Activated CD4-positive, alpha-beta T cell treated with anti-CD3 and anti-CD28 coated beads, Interleukin-2, amount 50 U/mL, for 16 hours (primary cell): ENCODE measurements at regions not wholly inside any gene's neighbourhood (a gene's known extent, or its start where the extent isn't known, plus 50 kb on each side); places are given as distances from the start of the nearest gene placed in this dataset.
"Not testable (repeated sequence)": the region's sequence is repeated elsewhere in the genome, so short reads cannot be mapped to it uniquely, and the experiment has no call there.

ENCODE experiments used
- DNase-seq: peaks from one replicate; pipeline ENCODE4 v3.0.0-alpha.2; 2020

- no peak for DNase-seq
Measured at GRCh38 chr7:125089171-125089570, 159.5 kb upstream of the POT1 start.

GRCh38 chr7:125088555-125088954 lies 158.9 kb upstream of the POT1 start:
- no peak for DNase-seq

- DNase-seq: no peak
Measured at GRCh38 chr7:125085084-125085483, 155.5 kb upstream of the POT1 start.

GRCh38 chr7:125084196-125084595 lies 154.6 kb upstream of the POT1 start:
- no peak for DNase-seq

GRCh38 chr7:125074141-125074540 lies 144.5 kb upstream of the POT1 start:
- no peak for DNase-seq

- DNase-seq: no peak
Measured at GRCh38 chr7:125065546-125065945, 135.9 kb upstream of the POT1 start.

GRCh38 chr7:125065001-125065400 lies 135.4 kb upstream of the POT1 start:
- no peak for DNase-seq

- DNase-seq: peak; percentile 1
Measured at GRCh38 chr7:125061776-125062397, 132.3 kb upstream of the POT1 start.

- DNase-seq: not testable (repeated sequence)
Measured at GRCh38 chr7:125061083-125061745, 131.6 kb upstream of the POT1 start.

- DNase-seq: no peak
Measured at GRCh38 chr7:125059861-125060456, 130.3 kb upstream of the POT1 start.

- DNase-seq: no peak
Measured at GRCh38 chr7:125057963-125058362, 128.3 kb upstream of the POT1 start.

- no peak for DNase-seq
Measured at GRCh38 chr7:125055376-125055775, 125.8 kb upstream of the POT1 start.

GRCh38 chr7:125046767-125047166 lies 117.1 kb upstream of the POT1 start:
- DNase-seq: no peak

GRCh38 chr7:125033506-125033905 lies 103.9 kb upstream of the POT1 start:
- DNase-seq: no peak

GRCh38 chr7:125032943-125033342 lies 103.3 kb upstream of the POT1 start:
- no peak for DNase-seq

GRCh38 chr7:125030756-125031387 lies 101.2 kb upstream of the POT1 start:
- DNase-seq: no peak

- DNase-seq: no peak
Measured at GRCh38 chr7:125025620-125026019, 96.0 kb upstream of the POT1 start.

GRCh38 chr7:125020801-125021200 lies 91.2 kb upstream of the POT1 start:
- DNase-seq: no peak

- no peak for DNase-seq
Measured at GRCh38 chr7:125010540-125010939, 80.9 kb upstream of the POT1 start.

GRCh38 chr7:124996778-124997177 lies 67.2 kb upstream of the POT1 start:
- no peak for DNase-seq

- DNase-seq: no peak
Measured at GRCh38 chr7:124992851-124993562, 63.4 kb upstream of the POT1 start.

GRCh38 chr7:124989911-124990310 lies 60.3 kb upstream of the POT1 start:
- DNase-seq: no peak
